ENCODE measurements at regions not wholly inside any gene's neighbourhood (a gene's known extent, or its start where the extent isn't known, plus 50 kb on each side); places are given as distances from the start of the nearest gene placed in this dataset.
"Not testable (repeated sequence)": the region's sequence is repeated elsewhere in the genome, so short reads cannot be mapped to it uniquely, and the experiment has no call there.

DNA sequence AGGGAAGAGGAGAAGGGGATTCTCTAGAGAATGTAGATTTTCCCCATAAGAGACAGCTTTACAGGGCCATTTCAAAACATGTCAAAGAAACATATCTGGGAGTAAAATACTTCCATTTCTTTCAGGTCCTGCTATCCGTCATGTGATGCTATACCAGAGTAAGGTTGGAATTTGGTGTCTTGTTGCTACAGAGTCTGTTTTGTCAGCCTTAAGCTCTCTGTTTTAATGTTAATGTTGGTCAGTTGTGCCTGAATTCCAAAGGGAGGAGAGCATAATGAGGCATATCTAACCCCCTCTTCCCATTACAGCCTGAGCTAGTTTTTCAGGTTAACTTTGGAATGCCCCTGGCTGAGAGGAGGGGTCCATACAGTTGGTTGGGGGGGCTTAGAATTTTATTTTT is 94.7 kb upstream of the CCDC71L start:
- TF ChIP-seq POLR2AphosphoS5 (IDR thresholded peaks at IDR 0.05; ENCODE audit: low read depth, low read length) (no peak), TAF1 (IDR thresholded peaks at IDR 0.05; ENCODE audit: borderline replicate concordance, low read depth, low read length) (no peak), POLR2A (IDR thresholded peaks at IDR 0.05; ENCODE audit: low read depth, low read length) (no peak)
- DNase-seq (ENCODE audit: insufficient read length), result no peak
- no peak for FAIRE-seq

DNA sequence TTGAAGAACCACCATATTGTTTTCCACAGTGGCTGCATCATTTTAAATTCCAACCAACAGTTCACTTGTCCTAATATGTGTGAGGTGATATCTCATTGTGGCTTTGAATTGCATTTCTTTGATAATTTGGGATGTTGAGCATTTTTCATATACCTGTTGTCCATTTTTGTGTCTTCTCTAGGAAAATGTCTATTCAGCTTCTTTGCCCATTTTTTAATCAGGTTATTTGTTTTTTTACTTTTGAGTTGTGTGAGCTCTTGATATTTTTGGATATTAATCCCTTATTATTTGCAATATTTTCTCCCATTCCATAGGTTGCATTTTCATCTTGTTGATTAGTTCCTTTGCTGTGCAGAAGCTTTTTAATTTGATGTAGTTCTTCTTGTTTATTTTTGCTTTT is 95.1 kb upstream of the CCDC71L start:
- no peak for DNase-seq (ENCODE audit: insufficient read length)
- TF ChIP-seq TAF1 (IDR thresholded peaks at IDR 0.05; ENCODE audit: borderline replicate concordance, low read depth, low read length), result no peak
- TF ChIP-seq POLR2A (IDR thresholded peaks at IDR 0.05; ENCODE audit: low read depth, low read length), result no peak
- no peak for TF ChIP-seq POLR2AphosphoS5 (IDR thresholded peaks at IDR 0.05; ENCODE audit: low read depth, low read length)
- FAIRE-seq, result no peak

DNA sequence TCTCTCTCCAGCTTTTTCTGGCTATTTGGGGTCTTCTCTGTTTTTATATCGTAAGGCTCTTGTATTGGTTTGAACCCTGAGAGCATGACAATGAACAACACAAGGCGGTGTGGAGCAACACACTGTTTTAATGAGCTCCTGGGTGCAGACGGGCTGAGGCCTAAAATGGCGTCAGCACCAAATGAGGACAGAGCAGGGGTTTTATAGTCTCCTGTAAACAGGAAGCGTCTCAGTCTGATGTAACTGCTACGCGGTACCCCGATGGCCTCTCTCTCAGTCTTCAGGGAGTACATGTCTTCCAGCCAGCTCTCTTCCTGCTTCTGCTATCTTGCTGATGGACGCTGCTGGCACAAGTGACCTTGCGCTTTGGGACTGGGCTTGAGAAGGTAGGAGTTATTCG is 95.9 kb upstream of the CCDC71L start:
- no peak for FAIRE-seq
- no peak for DNase-seq (ENCODE audit: insufficient read length)
- TF ChIP-seq POLR2AphosphoS5 (IDR thresholded peaks at IDR 0.05; ENCODE audit: low read depth, low read length) (no peak), TAF1 (IDR thresholded peaks at IDR 0.05; ENCODE audit: borderline replicate concordance, low read depth, low read length) (no peak), POLR2A (IDR thresholded peaks at IDR 0.05; ENCODE audit: low read depth, low read length) (no peak)

DNA sequence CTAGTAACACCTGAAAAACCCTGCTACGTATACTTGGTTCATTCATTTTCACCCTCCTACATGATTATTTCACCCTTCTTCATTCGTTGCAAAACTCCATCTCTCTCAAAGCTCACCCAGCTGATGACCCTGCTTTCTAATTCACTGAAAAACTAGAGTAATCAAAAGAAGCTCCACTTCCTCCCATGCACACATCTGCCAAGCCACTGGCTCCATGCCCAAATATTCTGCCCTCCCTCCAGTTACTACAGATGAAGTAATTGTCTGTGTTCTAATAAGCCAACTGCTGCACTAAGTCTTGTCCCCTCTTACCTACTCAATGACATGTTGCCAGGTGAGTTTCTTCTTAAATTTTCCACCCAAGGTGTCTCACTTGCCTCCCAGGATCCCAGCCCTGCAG is 96.9 kb upstream of the CCDC71L start:
- FAIRE-seq (no peak), DNase-seq (ENCODE audit: insufficient read length) (no peak)
- TF ChIP-seq TAF1 (IDR thresholded peaks at IDR 0.05; ENCODE audit: borderline replicate concordance, low read depth, low read length) (no peak), POLR2AphosphoS5 (IDR thresholded peaks at IDR 0.05; ENCODE audit: low read depth, low read length) (no peak), POLR2A (IDR thresholded peaks at IDR 0.05; ENCODE audit: low read depth, low read length) (no peak)

DNA sequence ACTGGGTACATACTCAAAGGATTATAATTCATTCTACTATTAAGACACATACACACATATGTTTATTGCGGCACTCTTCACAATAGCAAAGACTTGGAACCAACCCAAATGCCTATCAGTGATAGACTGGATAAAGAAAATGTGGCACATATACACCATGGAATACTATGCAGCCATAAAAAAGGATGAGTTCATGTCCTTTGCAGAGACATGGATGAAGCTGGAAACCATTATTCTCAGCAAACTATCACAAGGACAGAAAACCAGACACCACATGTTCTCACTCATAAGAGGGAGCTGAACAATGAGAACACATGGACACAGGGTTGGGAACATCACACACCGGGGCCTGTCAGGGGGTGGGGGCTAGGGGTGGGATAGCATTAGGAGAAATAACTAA is 101.9 kb upstream of the CCDC71L start:
- not testable (repeated sequence) for DNase-seq (ENCODE audit: insufficient read length); FAIRE-seq

DNA sequence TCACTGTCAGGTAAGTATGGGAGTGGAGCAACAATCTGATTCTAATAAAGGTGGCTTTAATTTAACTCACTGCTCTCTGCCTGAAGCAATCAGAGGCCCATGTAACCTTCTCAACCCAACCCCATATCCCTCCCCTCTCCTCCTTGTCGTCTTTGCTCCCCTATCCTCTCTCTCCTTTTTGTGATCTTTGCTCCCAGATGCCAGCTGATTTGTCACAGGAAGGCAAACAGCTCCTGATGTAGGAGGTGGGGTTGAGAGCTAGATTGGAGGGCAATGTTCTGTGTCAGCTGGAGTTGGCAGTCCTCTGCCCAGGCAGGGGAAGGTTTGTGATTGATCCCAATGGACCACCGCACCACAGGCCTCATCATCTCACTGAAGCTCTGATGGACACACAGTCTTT is 101.4 kb upstream of the PIK3CG start:
- DNase-seq (ENCODE audit: insufficient read length) (no peak), FAIRE-seq (no peak)
- TF ChIP-seq TAF1 (IDR thresholded peaks at IDR 0.05; ENCODE audit: borderline replicate concordance, low read depth, low read length) (no peak), POLR2A (IDR thresholded peaks at IDR 0.05; ENCODE audit: low read depth, low read length) (no peak), POLR2AphosphoS5 (IDR thresholded peaks at IDR 0.05; ENCODE audit: low read depth, low read length) (no peak)

DNA sequence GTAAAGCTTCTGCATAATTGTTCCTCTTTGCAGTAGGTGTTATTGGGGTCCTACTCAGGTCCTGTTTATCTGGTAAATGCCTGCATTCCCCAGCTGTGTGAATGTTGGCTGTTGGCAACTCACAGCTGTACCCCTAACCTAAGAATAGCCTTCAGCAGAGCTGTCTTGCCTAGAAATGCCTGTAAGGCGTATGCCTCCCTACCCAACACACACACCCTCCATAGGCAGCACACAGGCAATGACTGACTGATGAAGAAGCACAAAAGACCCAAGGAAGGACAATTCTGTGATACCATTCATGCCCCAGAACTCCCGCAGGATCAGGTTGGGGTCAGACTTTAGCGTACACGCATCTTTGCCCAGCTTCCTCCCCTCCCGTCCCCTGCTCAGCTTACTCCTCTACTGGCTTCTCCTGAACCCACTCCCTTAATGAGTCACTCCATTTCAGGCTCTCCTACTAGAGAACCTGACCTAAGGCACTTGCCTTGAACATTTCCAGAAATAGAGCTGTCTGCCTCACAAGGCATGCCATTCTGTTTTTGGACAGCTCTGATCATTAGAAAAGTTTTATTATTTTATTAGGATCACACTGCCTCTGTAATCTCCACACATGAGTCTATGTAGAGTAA is 99.2 kb upstream of the PIK3CG start:
- FAIRE-seq (no peak), DNase-seq (ENCODE audit: insufficient read length) (no peak)
- no peak for TF ChIP-seq POLR2AphosphoS5 (IDR thresholded peaks at IDR 0.05; ENCODE audit: low read depth, low read length)
- no peak for TF ChIP-seq TAF1 (IDR thresholded peaks at IDR 0.05; ENCODE audit: borderline replicate concordance, low read depth, low read length)
- TF ChIP-seq POLR2A (IDR thresholded peaks at IDR 0.05; ENCODE audit: low read depth, low read length), result no peak

DNA sequence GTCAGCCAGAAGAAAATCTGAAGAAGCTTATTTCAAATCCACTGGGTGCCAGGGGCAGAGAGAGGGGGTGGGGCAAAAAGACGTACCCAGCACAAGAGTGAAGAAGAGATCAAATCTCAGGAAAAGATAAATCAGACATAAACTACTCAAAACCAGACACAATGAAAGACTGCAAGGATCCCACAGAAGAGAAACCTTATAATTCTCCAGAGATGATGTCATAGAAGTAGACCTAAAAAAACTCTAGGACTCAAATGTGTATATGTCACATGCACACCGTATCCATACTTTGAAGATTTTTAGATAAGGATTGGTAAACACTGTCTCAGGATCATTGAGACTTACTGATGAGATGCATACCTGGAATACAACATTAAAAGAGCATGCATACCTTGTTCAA is 98.5 kb upstream of the PIK3CG start:
- no peak for TF ChIP-seq POLR2AphosphoS5 (IDR thresholded peaks at IDR 0.05; ENCODE audit: low read depth, low read length)
- no peak for TF ChIP-seq TAF1 (IDR thresholded peaks at IDR 0.05; ENCODE audit: borderline replicate concordance, low read depth, low read length)
- no peak for TF ChIP-seq POLR2A (IDR thresholded peaks at IDR 0.05; ENCODE audit: low read depth, low read length)
- DNase-seq (ENCODE audit: insufficient read length) (no peak), FAIRE-seq (no peak)

DNA sequence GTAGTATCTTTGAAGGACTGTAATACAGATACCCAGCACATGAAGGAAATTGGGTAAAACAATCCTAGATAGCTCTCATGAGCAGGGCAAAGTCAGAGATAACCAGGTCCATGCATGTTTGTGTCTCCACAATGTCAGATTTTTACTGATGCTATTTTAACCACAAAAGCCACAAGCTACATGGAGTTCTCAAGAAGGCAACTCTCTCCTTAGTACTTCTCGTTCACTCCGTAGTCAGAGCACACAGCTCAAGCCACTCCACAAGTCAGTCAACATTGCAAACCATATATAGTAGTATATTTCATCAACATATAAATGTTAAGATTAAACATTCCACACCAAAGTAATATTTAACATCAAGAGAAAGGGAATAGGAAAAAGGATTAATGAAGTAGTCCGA is 98.0 kb upstream of the PIK3CG start:
- DNase-seq (ENCODE audit: insufficient read length) (no peak), FAIRE-seq (no peak)
- TF ChIP-seq POLR2AphosphoS5 (IDR thresholded peaks at IDR 0.05; ENCODE audit: low read depth, low read length) (no peak), POLR2A (IDR thresholded peaks at IDR 0.05; ENCODE audit: low read depth, low read length) (no peak), TAF1 (IDR thresholded peaks at IDR 0.05; ENCODE audit: borderline replicate concordance, low read depth, low read length) (no peak)

DNA sequence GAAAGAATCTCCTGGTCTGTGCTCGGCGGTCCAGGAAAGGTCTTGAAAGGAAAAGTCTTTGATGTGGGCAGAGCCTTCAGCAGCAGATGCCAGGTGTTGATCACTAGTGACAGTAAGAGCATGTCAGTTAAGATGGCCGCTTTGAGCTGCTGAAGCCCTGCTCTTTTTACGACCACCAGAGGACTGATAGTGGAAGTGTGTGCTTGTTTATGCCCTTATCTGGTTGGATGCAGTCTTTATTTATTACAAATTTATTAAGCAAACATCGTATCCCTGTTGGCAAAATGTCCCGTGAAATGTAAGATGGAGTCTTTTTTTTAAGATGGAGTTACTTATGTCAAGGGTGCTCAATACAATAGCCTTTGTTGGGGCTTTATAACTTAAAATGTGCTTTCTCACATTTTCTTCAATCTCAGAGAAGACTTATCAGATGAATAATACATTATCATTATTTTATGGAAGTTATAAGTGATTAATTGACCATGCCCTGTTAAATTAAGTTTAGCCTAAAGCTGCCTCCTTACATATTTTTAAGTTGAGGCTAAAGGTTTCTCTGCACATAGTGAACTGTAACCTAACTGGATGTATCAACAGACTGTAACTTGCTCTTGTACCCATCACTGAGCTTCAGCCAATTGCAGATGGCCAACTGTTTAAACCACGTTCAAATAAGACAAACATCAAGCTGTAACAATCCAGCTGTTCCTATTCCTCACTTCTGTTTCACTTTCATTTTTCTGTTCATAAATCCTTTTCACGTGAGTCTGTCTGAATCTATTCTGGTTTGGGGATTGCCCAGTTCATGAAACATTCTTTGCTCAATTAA is 97.4 kb upstream of the PIK3CG start:
- DNase-seq (ENCODE audit: insufficient read length) (no peak), FAIRE-seq (peak; percentile 78)
- TF ChIP-seq POLR2A (IDR thresholded peaks at IDR 0.05; ENCODE audit: low read depth, low read length) (no peak), POLR2AphosphoS5 (IDR thresholded peaks at IDR 0.05; ENCODE audit: low read depth, low read length) (no peak)

DNA sequence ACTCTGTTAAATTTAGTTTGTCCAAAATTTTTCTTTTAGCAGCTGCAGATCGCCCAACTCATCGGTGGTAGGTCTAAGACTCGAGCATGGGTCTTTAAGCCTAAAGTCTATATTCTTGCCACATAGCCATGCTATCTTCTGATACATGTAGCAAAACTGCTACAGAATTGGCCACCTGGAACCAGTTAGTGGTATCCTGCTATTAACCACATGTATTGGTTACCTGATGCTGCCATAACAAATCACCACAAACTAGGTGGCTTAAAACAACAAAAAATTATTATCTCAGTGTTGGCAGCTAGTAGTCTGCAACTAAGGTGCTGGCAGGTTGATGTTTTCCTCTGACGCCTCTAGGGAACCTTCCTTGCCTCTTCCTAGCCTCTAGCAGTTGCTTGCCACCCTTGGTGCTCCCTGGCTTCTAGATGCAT is 96.7 kb upstream of the PIK3CG start:
- no peak for TF ChIP-seq TAF1 (IDR thresholded peaks at IDR 0.05; ENCODE audit: borderline replicate concordance, low read depth, low read length)
- TF ChIP-seq POLR2A (IDR thresholded peaks at IDR 0.05; ENCODE audit: low read depth, low read length), result no peak
- TF ChIP-seq POLR2AphosphoS5 (IDR thresholded peaks at IDR 0.05; ENCODE audit: low read depth, low read length), result no peak
- DNase-seq (ENCODE audit: insufficient read length) (no peak), FAIRE-seq (no peak)

DNA sequence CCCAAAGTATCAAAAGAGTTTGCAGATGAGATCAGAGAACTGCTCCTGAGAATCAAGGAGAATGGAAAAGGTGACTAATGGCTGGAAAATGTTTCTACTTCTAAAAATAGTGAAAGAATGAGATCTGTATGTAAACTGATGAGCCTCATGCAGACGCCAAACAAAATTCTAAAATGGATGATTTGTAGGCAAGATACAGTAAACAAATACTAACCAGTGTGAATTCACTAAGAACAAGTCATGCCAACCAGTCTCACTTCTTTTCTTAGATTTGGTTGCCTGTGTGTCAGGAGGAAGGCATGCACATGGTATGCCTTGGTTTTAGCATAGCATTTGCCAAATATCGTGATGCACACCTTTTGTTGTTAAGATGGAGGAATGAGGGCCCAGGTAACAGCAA is 94.9 kb upstream of the PIK3CG start:
- no peak for FAIRE-seq
- no peak for DNase-seq (ENCODE audit: insufficient read length)
- TF ChIP-seq TAF1 (IDR thresholded peaks at IDR 0.05; ENCODE audit: borderline replicate concordance, low read depth, low read length) (no peak), POLR2AphosphoS5 (IDR thresholded peaks at IDR 0.05; ENCODE audit: low read depth, low read length) (no peak), POLR2A (IDR thresholded peaks at IDR 0.05; ENCODE audit: low read depth, low read length) (no peak)
